ENCODE measurements at regions not wholly inside any gene's neighbourhood (a gene's known extent, or its start where the extent isn't known, plus 50 kb on each side); places are given as distances from the start of the nearest gene placed in this dataset.

DNA sequence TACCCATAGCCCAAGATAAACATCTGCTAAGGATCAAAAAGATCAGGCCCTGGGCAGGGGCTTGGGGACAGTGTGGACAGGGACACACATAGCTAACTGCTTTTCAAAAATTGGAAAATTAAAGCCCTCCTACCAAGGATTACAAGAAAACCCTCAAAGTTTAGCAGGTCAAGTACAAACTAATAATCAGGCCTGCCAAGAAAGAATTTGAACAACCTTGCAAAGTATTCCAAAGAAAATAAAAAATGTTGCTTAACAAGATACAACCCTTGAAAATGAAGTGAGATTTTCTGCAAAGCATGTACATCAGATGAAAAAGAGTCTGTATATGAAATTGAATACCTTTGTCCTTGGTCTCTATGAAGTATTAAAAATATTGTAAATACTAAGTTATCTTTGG lies 67.3 kb downstream of the KLF12 start:
- Histone ChIP-seq H3K4me3 (ENCODE audit: low read length) (no peak overlapping the region), H3K9me3 (ENCODE audit: control insufficient read depth, low read depth, low read length) (no peaks in the 10 kb centered on the region), H3K27ac (ENCODE audit: low read length) (no peak overlapping the region), H3K36me3 (ENCODE audit: control insufficient read depth, insufficient read depth, low read length) (no peaks in the 10 kb centered on the region), H3K27me3 (ENCODE audit: control insufficient read depth, insufficient read depth, low read length) (no peaks in the 10 kb centered on the region), H3K4me1 (ENCODE audit: control insufficient read depth, insufficient read depth, low read length) (no peaks in the 10 kb centered on the region)
- DNase-seq: no peak

DNA sequence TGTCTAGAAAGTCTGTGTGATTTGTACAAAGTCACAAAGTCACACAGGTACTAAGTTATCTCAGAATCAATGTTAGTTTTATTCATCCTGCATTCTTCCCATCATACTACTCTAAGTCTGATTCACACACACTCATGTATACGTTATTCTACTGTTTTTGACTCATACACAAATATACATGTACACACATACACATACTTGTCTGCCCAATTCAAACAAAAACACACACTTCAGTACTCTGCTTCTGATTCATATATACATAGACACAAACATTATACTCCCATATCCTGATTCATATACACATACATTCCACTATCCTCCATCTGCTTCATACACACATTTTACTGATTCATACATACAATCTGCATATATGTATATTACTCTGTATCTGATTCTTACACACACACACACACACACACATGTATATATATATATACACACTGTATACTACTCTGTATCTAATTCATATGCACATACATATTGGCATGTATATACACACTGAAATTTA lies 69.3 kb downstream of the KLF12 start:
- H3K9me3 ChIP-seq (ENCODE audit: control insufficient read depth, low read depth, low read length): no peaks in the 10 kb centered on the region
- no peaks in the 10 kb centered on the region for H3K27me3 ChIP-seq (ENCODE audit: control insufficient read depth, insufficient read depth, low read length)
- H3K36me3 ChIP-seq (ENCODE audit: control insufficient read depth, insufficient read depth, low read length): no peaks in the 10 kb centered on the region
- no peak overlapping the region for H3K27ac ChIP-seq (ENCODE audit: low read length)
- DNase-seq: no peak
- WGBS (ENCODE audit: insufficient coverage, low lambda C conversion rate): no CpG with 5 or more reads among the region's 1 CpG
- H3K4me1 ChIP-seq (ENCODE audit: control insufficient read depth, insufficient read depth, low read length): no peaks in the 10 kb centered on the region
- H3K4me3 ChIP-seq (ENCODE audit: low read length): no peak overlapping the region

DNA sequence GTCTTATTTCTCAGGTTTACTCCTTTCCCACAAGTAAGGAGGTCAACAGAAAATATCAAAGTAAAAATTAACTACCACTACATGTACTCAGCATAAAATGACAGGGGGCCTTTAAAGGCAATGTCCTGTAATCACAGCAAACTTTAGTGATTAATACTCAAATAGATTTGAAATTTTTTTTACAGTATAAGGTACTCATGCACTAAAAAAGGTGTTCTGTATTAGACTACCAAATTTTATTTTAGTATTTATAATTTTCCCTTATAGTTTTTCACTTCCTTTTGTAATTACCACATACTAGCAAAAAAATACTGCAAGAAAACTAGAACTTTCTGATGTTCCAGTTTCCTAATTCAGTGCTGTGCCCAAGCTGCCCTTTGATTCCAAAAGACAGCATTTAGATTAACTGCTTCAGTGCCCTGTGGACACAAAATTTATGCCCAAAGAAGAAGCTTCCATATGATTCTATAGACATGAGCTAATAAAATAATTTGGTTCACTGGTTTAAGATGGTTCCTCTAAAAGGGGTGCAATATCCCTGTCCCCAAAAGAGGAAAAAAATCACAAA lies 70.6 kb downstream of the KLF12 start:
- no peak for DNase-seq
- H3K4me1 ChIP-seq (ENCODE audit: control insufficient read depth, insufficient read depth, low read length): no peaks in the 10 kb centered on the region
- no peak overlapping the region for H3K27ac ChIP-seq (ENCODE audit: low read length)
- H3K36me3 ChIP-seq (ENCODE audit: control insufficient read depth, insufficient read depth, low read length): no peaks in the 10 kb centered on the region
- no peaks in the 10 kb centered on the region for H3K27me3 ChIP-seq (ENCODE audit: control insufficient read depth, insufficient read depth, low read length)
- no peaks in the 10 kb centered on the region for H3K9me3 ChIP-seq (ENCODE audit: control insufficient read depth, low read depth, low read length)
- no peak overlapping the region for H3K4me3 ChIP-seq (ENCODE audit: low read length)

DNA sequence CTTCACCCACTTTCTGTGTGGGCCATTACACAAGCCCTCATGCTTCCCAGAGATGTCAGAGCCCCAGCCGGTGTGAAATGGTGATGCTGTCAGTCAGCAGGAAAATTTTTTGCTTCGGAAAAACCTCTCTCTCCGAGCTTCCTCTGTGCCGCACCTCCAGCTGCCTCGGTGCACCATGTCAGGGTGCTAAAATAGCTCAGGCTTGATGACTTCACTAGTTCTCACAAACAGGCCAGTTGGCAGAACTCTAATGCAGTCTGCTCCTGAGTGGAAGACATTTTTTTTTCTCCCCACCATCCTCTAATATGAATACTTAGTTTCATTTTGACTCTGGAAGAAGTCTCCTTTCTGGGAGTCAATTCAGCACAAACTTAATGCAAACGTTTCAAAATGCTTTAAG lies 71.3 kb downstream of the KLF12 start:
- Histone ChIP-seq H3K36me3 (ENCODE audit: control insufficient read depth, insufficient read depth, low read length) (no peaks in the 10 kb centered on the region), H3K27ac (ENCODE audit: low read length) (peak overlapping the region; percentile 25), H3K9me3 (ENCODE audit: control insufficient read depth, low read depth, low read length) (no peaks in the 10 kb centered on the region), H3K4me1 (ENCODE audit: control insufficient read depth, insufficient read depth, low read length) (no peaks in the 10 kb centered on the region), H3K4me3 (ENCODE audit: low read length) (no peak overlapping the region), H3K27me3 (ENCODE audit: control insufficient read depth, insufficient read depth, low read length) (no peaks in the 10 kb centered on the region)
- WGBS (ENCODE audit: insufficient coverage, low lambda C conversion rate): 40% methylated on average over 1 of the region's 6 CpGs
- no peak for DNase-seq

DNA sequence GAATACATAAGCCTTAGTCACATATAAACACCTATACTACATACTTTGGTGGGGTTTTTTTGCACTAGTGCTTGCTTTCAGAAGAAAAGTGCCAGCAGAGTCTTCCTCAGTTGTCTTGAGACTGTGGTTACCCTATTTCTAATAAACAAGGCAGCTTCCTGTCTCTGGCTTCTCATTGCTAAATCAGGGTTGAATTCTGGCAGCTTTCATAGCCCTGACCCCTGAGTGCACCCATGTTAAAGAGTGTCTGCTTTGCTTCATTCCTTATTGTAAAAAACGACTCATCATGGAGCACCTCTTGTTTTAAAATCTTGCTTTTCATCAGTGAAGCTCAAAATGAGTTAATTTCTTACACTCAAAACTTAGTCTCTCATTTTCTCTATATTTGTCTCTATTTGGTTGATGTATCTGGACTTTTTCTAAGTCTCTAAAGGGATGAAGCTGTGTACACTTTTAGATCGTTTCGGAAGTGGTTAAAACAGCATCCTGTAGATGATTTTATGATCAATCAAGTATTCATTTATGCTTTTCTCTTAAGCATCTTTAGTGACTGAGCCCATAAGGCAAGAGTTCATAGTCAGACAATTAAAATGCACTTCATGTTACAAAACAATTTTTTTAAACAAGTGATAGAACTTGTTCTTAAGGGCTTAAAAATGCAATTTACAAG lies 72.1 kb downstream of the KLF12 start:
- no peak for DNase-seq
- Histone ChIP-seq H3K27ac (ENCODE audit: low read length) (no peak overlapping the region), H3K9me3 (ENCODE audit: control insufficient read depth, low read depth, low read length) (no peaks in the 10 kb centered on the region), H3K4me1 (ENCODE audit: control insufficient read depth, insufficient read depth, low read length) (no peaks in the 10 kb centered on the region), H3K27me3 (ENCODE audit: control insufficient read depth, insufficient read depth, low read length) (no peaks in the 10 kb centered on the region), H3K36me3 (ENCODE audit: control insufficient read depth, insufficient read depth, low read length) (no peaks in the 10 kb centered on the region), H3K4me3 (ENCODE audit: low read length) (no peak overlapping the region)
- WGBS (ENCODE audit: insufficient coverage, low lambda C conversion rate): 40% methylated on average over 1 of the region's 3 CpGs

DNA sequence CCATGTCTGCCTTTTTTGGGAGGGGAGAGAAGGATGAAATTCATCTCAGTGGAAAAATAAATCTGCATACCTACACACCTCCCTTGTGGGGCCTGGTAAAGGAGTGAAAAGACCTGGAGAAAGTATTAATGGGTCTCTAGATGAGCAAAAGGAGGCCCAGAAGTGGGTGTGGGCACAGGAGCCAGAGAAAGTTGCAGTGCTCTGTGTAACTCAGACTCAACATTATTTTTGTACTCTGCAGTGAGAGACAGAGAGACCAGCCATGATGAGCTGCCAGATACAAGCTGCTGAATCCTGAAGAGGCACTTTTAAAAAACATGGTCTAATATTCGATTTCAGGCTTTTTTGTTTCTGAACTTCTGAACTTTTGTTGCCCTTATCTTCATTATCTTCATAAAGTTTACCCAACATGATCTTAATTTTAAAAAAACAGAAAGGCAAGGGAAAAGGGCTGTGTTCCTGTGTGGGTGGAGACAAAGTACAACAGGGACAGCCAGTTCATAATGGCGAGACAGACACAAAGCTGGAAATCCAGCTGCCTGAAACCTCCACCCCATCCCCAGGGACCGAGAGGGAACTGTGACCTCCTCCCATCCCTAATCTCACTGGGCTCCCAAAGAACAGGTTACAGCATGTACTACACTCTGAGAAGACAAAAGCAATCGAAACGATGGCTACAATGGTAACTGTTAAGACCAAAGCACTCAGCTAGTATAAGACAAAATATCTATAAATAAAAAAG lies 77.2 kb downstream of the KLF12 start:
- Histone ChIP-seq H3K4me3 (ENCODE audit: low read length) (no peak overlapping the region), H3K9me3 (ENCODE audit: control insufficient read depth, low read depth, low read length) (no peaks in the 10 kb centered on the region), H3K27ac (ENCODE audit: low read length) (no peak overlapping the region), H3K4me1 (ENCODE audit: control insufficient read depth, insufficient read depth, low read length) (no peaks in the 10 kb centered on the region), H3K36me3 (ENCODE audit: control insufficient read depth, insufficient read depth, low read length) (no peaks in the 10 kb centered on the region), H3K27me3 (ENCODE audit: control insufficient read depth, insufficient read depth, low read length) (no peaks in the 10 kb centered on the region)
- WGBS (ENCODE audit: insufficient coverage, low lambda C conversion rate): 36% methylated on average over 2 of the region's 5 CpGs
- no peak for DNase-seq

DNA sequence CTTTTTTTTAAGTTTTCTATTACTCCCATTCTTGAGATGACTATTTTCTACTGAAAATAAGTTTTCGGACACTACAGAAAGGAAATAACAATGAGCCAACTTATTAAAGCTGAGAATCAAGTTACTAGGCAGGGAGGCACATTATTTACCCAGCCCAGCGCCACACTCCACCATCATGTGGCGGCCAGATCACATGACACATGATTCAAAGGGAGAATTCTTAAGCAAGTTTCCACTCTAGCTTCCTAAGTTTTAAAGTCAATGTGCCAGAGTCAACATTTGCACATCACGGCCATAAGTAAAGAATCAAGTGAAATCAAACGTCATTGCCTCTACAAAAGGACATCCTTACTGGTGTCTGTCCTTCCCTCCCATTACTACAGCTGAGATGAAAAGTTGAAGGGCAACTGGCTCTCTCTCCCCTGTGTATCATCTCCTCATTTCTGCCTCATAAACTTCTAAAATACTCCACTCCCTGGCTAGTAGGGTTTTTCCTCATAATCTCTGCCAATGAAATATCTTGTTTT lies 81.7 kb downstream of the KLF12 start:
- Histone ChIP-seq H3K4me3 (ENCODE audit: low read length) (no peak overlapping the region), H3K27me3 (ENCODE audit: control insufficient read depth, insufficient read depth, low read length) (no peaks in the 10 kb centered on the region), H3K36me3 (ENCODE audit: control insufficient read depth, insufficient read depth, low read length) (no peaks in the 10 kb centered on the region), H3K4me1 (ENCODE audit: control insufficient read depth, insufficient read depth, low read length) (no peaks in the 10 kb centered on the region), H3K27ac (ENCODE audit: low read length) (no peak overlapping the region), H3K9me3 (ENCODE audit: control insufficient read depth, low read depth, low read length) (no peaks in the 10 kb centered on the region)
- DNase-seq: no peak
- 95% methylated on average over 2 of the region's 5 CpGs for WGBS (ENCODE audit: insufficient coverage, low lambda C conversion rate)

DNA sequence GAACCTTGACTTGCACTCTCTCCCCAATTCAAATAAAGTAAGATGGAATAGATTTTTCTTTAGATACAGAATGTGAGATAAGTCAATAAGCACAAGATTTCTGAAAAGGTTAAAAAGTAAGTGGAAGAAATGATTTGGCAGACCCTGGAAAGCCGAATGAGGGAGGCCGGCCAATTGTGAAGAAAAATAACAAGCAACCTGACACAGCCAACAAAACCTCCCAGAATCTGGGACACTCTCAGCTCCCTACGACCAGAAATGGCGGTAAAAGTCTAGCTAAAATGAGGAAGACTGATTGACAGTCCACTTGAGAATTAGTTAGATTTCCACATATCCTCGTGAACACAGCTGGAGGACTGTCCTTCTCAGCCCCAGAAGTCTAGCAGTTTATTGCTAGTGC lies 85.4 kb downstream of the KLF12 start:
- Histone ChIP-seq H3K27ac (ENCODE audit: low read length) (no peak overlapping the region), H3K4me3 (ENCODE audit: low read length) (no peak overlapping the region), H3K36me3 (ENCODE audit: control insufficient read depth, insufficient read depth, low read length) (no peaks in the 10 kb centered on the region), H3K9me3 (ENCODE audit: control insufficient read depth, low read depth, low read length) (no peaks in the 10 kb centered on the region), H3K4me1 (ENCODE audit: control insufficient read depth, insufficient read depth, low read length) (no peaks in the 10 kb centered on the region), H3K27me3 (ENCODE audit: control insufficient read depth, insufficient read depth, low read length) (no peaks in the 10 kb centered on the region)
- WGBS (ENCODE audit: insufficient coverage, low lambda C conversion rate): no CpG with 5 or more reads among the region's 5 CpGs
- DNase-seq: no peak

DNA sequence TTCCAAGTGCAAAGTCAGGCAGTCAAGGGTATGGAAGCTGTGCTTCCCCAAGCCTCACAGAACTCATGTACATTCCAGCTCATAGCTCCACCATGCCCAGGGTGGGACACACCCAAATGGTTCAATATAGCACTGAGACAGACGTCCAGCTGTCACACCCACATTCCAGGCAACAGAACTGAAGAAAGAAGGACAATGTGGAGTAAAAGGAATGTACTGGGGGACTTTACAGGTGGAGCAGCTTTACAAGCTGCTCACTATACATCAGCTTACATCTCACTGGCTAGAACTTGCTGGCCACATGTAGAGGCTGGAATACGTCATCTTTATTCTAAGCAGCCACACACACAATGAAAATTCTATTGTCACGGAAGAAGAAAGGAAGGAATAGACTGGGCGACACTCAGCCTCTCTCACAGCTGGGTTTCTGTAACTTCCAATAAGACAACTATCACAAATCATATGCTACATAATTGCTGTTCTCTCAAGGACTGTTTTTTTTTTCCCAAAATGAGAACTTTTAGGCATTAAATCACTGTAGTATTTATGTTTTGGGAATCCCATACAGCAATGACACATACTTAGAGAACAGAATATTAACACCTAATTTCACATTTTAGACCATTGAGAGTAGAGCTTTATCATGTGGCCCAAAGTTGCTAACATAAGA lies 86.1 kb downstream of the KLF12 start:
- peak in 1 of 2 donors; percentile 31 for DNase-seq
- no peaks in the 10 kb centered on the region for H3K9me3 ChIP-seq (ENCODE audit: control insufficient read depth, low read depth, low read length)
- H3K4me3 ChIP-seq (ENCODE audit: low read length): no peak overlapping the region
- no peak overlapping the region for H3K27ac ChIP-seq (ENCODE audit: low read length)
- H3K36me3 ChIP-seq (ENCODE audit: control insufficient read depth, insufficient read depth, low read length): no peaks in the 10 kb centered on the region
- no peaks in the 10 kb centered on the region for H3K27me3 ChIP-seq (ENCODE audit: control insufficient read depth, insufficient read depth, low read length)
- no peaks in the 10 kb centered on the region for H3K4me1 ChIP-seq (ENCODE audit: control insufficient read depth, insufficient read depth, low read length)
- WGBS (ENCODE audit: insufficient coverage, low lambda C conversion rate): no CpG with 5 or more reads among the region's 4 CpGs

DNA sequence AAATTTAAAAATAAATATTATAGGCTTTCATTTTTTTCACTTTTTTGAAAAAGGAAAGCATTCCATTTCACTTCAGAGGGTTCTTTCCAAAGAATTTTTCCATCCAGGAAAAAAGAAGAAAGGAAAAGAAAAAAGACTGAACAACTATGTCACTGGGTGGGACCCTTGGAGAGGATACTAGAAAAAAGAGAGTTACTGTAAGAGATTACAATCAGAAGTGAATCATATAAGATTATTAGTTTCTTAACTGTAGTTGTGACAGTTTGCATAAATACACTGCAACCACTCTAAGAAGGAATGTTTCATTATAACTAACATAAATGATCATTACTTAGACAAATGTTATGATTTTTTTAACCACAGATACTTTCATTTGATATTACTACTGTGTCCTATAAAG lies 87.8 kb downstream of the KLF12 start:
- H3K4me1 ChIP-seq (ENCODE audit: control insufficient read depth, insufficient read depth, low read length): no peaks in the 10 kb centered on the region
- DNase-seq: no peak
- no peaks in the 10 kb centered on the region for H3K27me3 ChIP-seq (ENCODE audit: control insufficient read depth, insufficient read depth, low read length)
- H3K4me3 ChIP-seq (ENCODE audit: low read length): no peak overlapping the region
- H3K36me3 ChIP-seq (ENCODE audit: control insufficient read depth, insufficient read depth, low read length): no peaks in the 10 kb centered on the region
- no peak overlapping the region for H3K27ac ChIP-seq (ENCODE audit: low read length)
- H3K9me3 ChIP-seq (ENCODE audit: control insufficient read depth, low read depth, low read length): no peaks in the 10 kb centered on the region
